HPDE6-E6E7 (cell line): ENCODE measurements at regions not wholly inside any gene's neighbourhood (a gene's known extent, or its start where the extent isn't known, plus 50 kb on each side); places are given as distances from the start of the nearest gene placed in this dataset.
"Not testable (repeated sequence)": the region's sequence is repeated elsewhere in the genome, so short reads cannot be mapped to it uniquely, and the experiment has no call there.

Experiments used
- DNase-seq: peaks from one replicate; pipeline ENCODE4 v3.0.0; 2011; ENCODE audit warnings: missing footprints; ENCODE audit errors: extremely low spot score

DNA sequence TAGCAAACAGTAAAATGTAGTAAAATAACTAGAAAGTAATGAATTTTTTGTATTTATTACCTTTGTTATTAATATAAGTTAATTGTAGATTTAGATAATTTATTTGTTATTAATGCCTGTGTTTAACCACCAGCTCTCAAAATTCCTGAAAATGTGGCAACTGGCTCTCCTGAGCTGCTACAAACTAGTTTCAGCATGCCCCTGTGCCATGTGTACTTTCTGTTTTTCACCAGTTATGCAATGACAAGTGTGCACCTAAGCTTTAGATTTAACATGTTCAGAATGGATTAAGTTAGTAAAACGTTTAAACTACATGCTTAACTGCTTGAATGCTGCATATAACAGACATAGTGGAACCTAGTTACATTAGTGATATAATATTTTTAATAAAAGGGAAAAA, 88.1 kb downstream of the POSTN start:
- peak; percentile 15 for DNase-seq

DNA sequence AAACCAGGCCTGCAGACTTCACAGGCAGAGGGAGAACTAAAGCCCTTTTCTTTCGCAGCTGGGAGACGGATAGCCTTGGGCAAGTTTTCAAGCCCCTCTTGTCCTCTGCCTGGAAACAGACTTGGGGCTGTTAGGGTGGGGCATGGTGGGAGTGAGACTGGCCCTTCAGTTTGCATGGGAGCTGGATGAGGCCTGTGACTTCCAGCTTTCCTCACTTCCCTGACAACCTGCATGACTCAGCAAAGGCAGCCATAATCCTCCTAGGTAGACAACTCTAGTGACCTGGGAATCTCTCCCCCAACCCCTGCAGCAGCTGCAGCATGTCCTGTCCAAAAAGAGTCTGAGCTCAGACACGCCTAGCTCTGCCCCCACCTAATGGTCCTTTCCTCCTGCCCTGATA, 93.0 kb downstream of the POSTN start:
- no peak for DNase-seq

GRCh38 chr13:37504251-37504650, 94.3 kb downstream of the POSTN start:
- no peak for DNase-seq

DNA sequence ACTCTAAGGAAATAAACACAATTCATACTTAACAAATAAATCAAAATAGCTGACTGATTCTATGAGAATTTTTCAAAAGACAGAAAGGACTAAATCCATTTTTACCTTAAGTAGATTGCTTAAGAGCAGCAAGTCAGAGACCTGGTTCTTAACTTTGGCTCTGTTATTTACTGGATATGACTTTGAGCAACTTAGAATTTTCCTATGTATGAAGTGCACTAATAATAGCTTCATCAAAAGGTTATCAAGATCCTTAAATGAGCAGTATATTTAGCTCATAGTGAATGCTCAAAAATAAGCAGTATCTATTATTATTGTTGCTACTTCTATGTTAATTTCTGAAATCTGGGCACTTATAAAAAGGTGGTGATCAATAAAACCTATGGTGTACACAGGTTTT, 95.3 kb downstream of the POSTN start:
- DNase-seq: no peak

GRCh38 chr13:37502303-37502993, 96.1 kb downstream of the POSTN start:
- DNase-seq: not testable (repeated sequence)

GRCh38 chr13:37501187-37501586, 97.4 kb downstream of the POSTN start:
- DNase-seq: no peak

- DNase-seq: no peak
Observed at GRCh38 chr13:37495046-37495445, 103.5 kb downstream of the POSTN start.

DNA sequence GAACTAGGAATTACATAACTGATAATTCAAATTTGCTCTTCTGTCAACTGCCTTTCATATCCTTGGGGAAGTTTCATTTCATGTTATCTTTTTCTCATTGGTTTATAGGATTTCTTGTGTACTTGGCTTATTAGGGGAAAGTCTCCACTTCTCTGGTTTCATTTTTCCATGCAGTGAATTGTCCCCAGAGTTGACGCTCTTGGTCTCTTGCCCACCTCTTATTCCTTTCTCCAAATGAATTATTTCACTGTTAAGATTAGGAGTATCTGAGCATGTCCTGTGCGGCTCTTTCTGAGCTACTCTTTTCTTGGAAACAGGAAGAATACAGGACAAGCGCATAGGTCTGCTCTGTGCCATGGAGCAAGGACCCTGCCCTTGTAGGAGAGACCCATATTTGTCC, 104.8 kb downstream of the POSTN start:
- no peak for DNase-seq

- DNase-seq: no peak
Observed at GRCh38 chr13:37492741-37493514, 105.6 kb downstream of the POSTN start.

GRCh38 chr13:37492075-37492474, 106.5 kb downstream of the POSTN start:
- DNase-seq: no peak

DNA sequence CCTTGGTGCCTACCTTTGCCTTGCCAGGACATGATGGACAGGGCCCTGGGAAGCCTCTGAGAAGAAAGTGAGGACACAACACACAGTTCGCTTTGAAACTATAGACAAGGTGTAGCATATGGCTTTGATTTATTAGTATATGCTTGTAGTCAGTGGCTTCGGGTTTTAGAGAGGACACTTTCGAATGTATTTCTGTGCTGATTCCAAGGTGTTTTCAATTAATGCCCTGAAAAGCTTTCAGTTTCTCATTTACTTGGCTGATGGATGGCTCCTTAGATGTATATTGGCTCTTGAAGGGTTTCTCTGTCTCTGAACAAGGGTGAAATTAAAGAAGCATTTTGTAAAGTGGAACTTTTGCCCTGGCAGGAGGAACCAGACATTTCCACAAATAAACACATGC, 106.9 kb downstream of the POSTN start:
- DNase-seq: no peak

DNA sequence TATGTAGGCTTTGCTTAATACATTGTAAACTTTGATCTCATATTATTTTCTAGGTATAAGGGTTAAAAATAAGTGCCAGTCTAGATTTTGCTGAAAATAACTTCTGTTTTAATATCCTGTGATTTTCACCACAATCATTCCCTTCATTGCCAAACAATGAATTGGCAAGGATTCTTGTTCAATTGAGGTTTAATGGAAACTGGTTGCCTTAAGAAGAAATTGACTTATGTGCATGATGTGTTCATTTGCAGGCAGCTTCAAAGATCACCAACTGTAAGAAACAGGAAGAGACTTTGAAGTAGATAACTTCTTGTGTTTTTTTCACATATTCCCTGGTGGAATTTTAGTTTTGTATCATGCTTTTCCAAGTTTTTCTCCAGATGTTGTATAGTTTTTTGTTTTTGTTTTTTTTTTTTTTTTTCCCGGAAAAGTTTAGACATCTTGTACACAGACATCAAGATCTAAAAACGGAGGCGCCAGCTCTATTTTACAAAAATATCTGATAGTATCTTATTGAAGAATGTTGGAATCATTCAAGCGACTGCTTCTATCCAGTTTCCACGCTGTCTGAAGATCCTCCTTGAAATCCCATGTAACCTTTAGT, 108.3 kb downstream of the POSTN start:
- DNase-seq: no peak

- no peak for DNase-seq
Observed at GRCh38 chr13:37488726-37489125, 109.8 kb downstream of the POSTN start.

GRCh38 chr13:37486171-37486681, 112.3 kb downstream of the POSTN start:
- no peak for DNase-seq

GRCh38 chr13:37485756-37486155, 112.8 kb downstream of the POSTN start:
- no peak for DNase-seq

DNA sequence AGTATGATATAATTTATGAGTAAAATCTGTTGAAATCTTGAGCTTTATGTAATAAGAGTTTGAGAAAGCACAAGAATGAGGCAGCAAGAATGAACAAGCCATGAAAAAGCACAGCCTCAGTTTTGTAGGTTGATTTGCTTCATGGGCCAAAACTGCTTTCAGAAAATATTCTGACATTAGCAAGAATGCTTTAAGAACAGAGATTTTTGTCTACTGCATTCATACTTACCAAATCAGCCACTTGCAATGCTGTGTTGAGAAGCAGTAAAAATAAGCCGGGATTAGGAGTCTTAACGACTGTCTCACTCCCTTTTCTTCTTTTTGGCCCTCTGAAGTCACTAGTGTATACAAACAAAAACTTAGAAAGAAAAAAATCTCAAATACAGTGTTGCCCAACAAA, 114.5 kb downstream of the POSTN start:
- no peak for DNase-seq

DNA sequence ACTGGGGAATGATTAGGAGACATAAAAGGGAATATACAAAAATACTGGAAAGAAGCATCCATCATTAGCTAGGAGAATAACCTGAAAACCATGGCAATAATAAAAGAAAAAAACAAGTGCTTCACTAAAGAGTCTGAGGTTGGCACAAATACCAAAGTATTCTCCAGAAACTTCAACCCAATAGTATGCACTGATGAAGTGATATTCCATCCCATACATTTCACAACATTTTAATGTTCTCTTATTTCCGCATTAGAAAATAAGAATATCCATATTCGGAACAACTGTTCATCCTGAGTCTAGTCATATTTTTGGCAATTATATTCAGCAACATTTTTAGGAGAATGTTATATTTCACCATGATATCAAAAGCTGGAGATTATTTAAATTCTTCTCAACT, 116.2 kb downstream of the POSTN start:
- no peak for DNase-seq

DNA sequence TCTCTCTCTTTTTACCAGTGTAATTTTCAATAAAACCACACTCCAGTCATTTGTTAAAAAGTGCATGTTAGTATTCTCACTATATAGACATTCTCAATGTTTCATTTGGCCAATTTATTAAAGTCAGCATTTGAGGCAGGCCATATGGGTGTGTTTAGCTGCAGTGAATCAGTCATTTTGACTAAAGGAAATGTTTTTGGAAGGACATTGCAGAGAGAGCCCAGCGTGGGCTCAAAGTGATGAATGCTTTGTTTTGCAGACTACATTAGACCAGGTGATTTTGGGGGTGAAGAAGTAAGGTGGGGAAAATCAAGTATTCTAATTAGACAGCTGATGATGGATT, 116.7 kb downstream of the POSTN start:
- no peak for DNase-seq

DNA sequence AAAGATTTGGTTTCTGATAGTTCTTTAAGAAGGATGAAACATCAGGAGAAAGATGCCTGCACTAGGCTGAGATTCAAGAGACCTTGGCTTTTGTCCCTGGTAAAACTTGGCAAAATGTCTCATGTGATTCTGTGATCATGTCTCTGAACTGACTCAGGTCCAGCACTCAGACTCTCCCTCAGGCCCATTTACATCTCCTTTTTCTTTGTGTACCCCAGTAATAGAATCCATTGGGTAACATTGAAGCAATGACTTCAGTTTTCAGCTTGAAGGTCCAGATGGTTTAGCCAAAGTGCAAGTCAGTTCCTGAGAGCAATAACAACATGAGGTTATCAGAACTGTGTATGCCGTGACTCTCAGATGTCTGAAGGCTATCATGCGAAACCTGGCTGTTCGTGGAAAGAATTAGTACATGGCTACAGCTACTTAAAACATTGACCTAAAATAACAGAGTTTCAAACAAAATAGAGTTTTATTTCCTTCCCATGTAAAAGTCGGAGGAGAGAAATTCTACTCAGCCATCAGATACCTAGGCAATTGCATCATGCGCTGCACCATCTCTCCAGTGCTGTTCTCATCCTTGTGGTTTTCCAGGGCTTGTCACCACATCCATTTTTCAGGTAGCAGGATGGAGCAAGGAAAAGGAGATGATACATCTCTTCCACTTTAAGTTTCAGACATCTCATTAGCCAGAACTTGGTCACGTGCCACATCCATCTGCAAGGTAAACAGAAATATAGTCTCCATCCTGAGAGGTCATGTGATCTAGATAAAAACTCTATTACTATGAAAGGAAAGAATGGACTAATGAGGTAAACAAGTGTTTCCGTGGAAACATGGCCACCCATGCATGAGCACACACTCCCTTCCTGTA, 117.3 kb downstream of the POSTN start:
- no peak for DNase-seq

- no peak for DNase-seq
Observed at GRCh38 chr13:37479916-37480315, 118.7 kb downstream of the POSTN start.

- no peak for DNase-seq
Observed at GRCh38 chr13:37476874-37477273, 121.7 kb downstream of the POSTN start.

DNA sequence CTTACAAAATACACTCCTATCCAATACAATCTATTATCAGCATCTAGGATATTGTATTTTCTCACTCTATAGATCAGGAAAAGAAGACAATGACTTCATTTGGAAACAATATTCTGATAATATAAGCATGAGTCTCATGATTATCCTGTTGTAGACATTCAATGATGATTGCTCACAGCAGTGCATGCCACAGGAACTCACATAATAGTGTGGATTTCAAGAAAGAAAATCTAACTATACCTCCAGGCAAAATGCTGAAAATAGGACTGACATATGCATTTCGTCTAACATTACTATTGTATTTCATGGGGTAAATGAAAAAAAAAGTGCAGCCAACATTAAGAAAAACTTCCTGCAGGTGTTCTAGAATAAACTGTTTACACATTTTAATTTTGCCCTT, 122.6 kb downstream of the POSTN start:
- no peak for DNase-seq
